Tibial artery (tissue), 4 donors: ENCODE measurements at regions not wholly inside any gene's neighbourhood (a gene's known extent, or its start where the extent isn't known, plus 50 kb on each side); places are given as distances from the start of the nearest gene placed in this dataset.

ENCODE experiments used
- DNase-seq, 2 donors: peaks; one replicate each; pipeline ENCODE4 v3.0.0-alpha.2; 2019
- H3K27ac ChIP-seq, 2 donors: fragments of 200-600 bp; sonication (generic) in 1 of 2; 1 replicate in 1 of 2; 2 replicates in 1 of 2; pipeline ENCODE4 v1.5.1; 2018 to 2019; ENCODE audit warnings: mild to moderate bottlenecking in 1 of 2
- H3K27me3 ChIP-seq, 2 donors: fragments of 200-600 bp; sonication (generic) in 1 of 2; one replicate each; pipeline versions ENCODE4 v1.5.1 to v1.6.0; 2016 to 2019
- H3K36me3 ChIP-seq, 3 donors: fragments of 200-600 bp; sonication (generic) in 2 of 3; one replicate each; pipeline ENCODE4 v1.5.1; 2016 to 2019; ENCODE audit warnings: mild to moderate bottlenecking in 2 of 3
- H3K4me1 ChIP-seq, 4 donors: fragments of 200-600 bp; sonication (generic) in 2 of 4; 1 replicate in 3 of 4; 2 replicates in 1 of 4; pipeline ENCODE4 v1.5.1; 2016 to 2019
- H3K4me3 ChIP-seq, 2 donors: fragments of 200-600 bp; sonication (generic) in 1 of 2; 1 replicate in 1 of 2; 2 replicates in 1 of 2; pipeline ENCODE4 v1.5.1; 2018 to 2019; ENCODE audit warnings: mild to moderate bottlenecking in 2 of 2
- H3K9me3 ChIP-seq, 3 donors: fragments of 200-600 bp; sonication (generic) in 1 of 3; one replicate each; pipeline ENCODE4 v1.5.1; 2016 to 2019
- intact Hi-C: fragments of 100-400 bp; cut with DNase I; formaldehyde crosslinking; loops from one replicate; pipeline ENCODE4 v1.15.0; 2023; ENCODE audit warnings: low total_unique reads
- TF ChIP-seq, protein P1 (sequence below), 2 experiments: fragments of 200-600 bp in 1 of 2; fragments of 450-650 bp in 1 of 2; IDR thresholded peaks; one replicate each; pipeline ENCODE4 v1.5.1; 2017 to 2019; ENCODE audit warnings: antibody characterized with exemption in 2 of 2, mild to moderate bottlenecking in 1 of 2, moderate library complexity in 1 of 2

DNA sequence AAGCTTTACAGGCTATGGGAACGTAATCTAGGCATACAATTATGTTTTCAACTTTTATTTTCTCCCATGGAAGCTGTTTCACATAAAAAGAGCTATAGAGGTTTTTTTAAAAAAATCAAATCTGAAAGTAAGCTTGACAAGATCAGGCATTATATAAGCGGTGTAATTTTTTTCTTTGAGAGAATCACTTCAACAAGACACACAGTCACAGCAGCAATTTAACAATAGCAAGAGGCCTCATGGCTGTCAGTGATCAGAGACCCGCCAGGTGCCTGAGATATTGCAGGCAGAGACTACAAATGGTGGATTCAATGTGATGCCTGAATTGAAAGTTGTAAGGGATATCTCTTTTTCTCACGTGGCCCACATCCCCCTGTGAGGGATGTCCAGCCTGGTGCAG lies 270.5 kb upstream of the TBC1D5 start:
- Histone ChIP-seq H3K4me1 (no peaks in the 10 kb centered on the region), H3K27me3 (no peaks in the 10 kb centered on the region), H3K36me3 (no peaks in the 10 kb centered on the region), H3K9me3 (no peaks in the 10 kb centered on the region), H3K4me3 (no peak overlapping the region), H3K27ac (no peak overlapping the region)
- TF ChIP-seq, protein P1, sequence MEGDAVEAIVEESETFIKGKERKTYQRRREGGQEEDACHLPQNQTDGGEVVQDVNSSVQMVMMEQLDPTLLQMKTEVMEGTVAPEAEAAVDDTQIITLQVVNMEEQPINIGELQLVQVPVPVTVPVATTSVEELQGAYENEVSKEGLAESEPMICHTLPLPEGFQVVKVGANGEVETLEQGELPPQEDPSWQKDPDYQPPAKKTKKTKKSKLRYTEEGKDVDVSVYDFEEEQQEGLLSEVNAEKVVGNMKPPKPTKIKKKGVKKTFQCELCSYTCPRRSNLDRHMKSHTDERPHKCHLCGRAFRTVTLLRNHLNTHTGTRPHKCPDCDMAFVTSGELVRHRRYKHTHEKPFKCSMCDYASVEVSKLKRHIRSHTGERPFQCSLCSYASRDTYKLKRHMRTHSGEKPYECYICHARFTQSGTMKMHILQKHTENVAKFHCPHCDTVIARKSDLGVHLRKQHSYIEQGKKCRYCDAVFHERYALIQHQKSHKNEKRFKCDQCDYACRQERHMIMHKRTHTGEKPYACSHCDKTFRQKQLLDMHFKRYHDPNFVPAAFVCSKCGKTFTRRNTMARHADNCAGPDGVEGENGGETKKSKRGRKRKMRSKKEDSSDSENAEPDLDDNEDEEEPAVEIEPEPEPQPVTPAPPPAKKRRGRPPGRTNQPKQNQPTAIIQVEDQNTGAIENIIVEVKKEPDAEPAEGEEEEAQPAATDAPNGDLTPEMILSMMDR (IDR thresholded peaks at IDR 0.05), result no peak
- intact Hi-C loops, result no loop called here
- no peak for DNase-seq

DNA sequence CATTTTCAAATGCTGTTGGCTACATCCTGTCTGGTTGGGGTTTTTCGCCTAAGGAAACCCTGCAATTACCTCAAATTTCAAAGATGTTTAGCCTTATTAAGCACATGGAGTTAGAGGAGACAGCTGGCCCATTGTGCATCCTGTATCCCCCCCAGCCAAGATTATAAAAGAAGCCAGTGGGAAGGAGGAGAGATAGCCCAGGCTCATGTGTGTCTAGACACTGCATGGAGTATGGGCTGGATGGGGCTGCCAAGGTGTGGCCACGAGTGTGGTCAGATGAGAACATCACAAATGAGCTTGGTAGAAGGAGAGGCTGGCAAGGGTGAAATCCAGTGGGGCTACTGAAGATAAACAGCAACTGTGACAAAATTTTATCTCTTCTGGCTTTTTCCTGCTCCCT lies 270.0 kb upstream of the TBC1D5 start:
- Histone ChIP-seq H3K27ac (no peak overlapping the region), H3K4me3 (no peak overlapping the region), H3K36me3 (no peaks in the 10 kb centered on the region), H3K27me3 (no peaks in the 10 kb centered on the region), H3K4me1 (no peaks in the 10 kb centered on the region), H3K9me3 (no peaks in the 10 kb centered on the region)
- DNase-seq, result no peak
- TF ChIP-seq, protein P1 (IDR thresholded peaks at IDR 0.05), result no peak
- intact Hi-C loops, result no loop called here

DNA sequence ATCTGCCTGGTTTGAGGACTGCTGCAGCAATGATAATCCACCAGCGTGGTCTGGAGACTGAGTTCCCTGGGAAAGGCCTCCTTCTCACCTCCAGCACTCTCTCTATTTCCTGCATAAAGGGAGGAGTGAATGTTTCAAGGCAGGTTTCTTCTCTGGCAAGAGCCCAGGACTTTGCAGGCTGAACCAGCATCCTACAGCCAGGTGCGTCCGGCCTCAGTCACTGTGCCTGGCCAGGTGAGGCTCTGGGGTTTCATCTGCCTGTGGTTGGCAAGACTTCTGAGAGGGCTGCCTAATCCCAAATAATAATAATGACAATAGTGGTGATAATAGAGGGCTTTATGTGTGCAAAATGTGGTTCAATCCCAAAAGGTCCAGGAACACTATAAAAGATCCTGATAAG lies 269.0 kb upstream of the TBC1D5 start:
- H3K36me3 ChIP-seq, result no peaks in the 10 kb centered on the region
- intact Hi-C loops, result no loop called here
- H3K9me3 ChIP-seq, result no peaks in the 10 kb centered on the region
- TF ChIP-seq, protein P1 (IDR thresholded peaks at IDR 0.05), result no peak
- H3K27me3 ChIP-seq, result no peaks in the 10 kb centered on the region
- no peak for DNase-seq
- H3K4me3 ChIP-seq, result no peak overlapping the region
- H3K27ac ChIP-seq, result no peak overlapping the region
- H3K4me1 ChIP-seq, result no peaks in the 10 kb centered on the region

DNA sequence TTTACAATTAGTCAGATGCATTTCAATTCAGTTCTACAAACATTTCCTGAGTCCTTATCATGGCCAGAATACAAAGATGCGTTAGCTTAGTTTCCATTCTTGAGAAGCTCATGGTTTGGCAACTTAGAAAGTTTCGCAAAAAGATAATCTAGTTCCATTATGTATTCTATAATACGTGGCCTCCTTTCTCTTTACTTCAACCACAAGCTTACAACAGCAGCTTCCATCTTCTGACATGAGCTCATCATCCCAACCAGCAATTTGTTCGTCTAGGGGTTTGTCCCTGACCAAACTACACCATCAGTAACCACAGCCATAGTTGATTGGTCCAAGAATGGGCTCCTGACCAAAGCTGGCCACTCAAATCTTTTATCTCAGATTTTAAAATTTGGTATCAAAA lies 267.6 kb upstream of the TBC1D5 start:
- no peaks in the 10 kb centered on the region for H3K27me3 ChIP-seq
- no peaks in the 10 kb centered on the region for H3K4me1 ChIP-seq
- intact Hi-C loops, result no loop called here
- no peak overlapping the region for H3K27ac ChIP-seq
- H3K36me3 ChIP-seq, result no peaks in the 10 kb centered on the region
- H3K4me3 ChIP-seq, result no peak overlapping the region
- no peaks in the 10 kb centered on the region for H3K9me3 ChIP-seq
- DNase-seq, result no peak
- TF ChIP-seq, protein P1 (IDR thresholded peaks at IDR 0.05), result no peak

DNA sequence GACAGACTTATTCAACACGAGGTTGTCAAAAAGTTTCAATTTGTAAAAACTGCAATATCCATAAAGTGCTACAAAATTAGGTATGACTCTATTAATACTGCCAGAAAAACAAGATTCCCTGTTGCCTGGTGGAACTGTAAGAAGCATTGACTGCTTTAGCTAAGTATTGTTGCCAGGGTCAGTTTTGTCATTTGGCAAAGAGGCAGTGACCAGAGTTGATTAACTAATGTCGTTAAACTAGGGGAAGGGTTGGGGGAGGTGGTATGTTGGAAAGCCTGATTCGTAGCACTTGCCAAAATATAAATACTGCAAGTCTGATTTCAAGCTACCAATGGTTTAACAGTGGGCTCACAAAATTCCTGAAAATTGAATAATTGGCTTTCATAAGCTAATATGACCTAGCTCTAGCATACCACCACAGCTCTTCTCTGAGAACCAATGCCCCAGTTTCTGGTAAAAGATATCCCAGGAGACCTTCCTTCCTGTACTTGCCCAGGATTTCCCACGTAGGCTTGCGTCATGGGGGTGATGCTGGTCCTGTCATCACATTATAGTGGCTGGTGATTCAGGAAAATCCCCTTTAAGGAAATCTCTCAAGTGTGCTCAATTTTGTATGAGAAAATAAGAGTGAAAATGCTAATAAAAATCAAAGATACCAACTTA lies 266.4 kb upstream of the TBC1D5 start:
- TF ChIP-seq, protein P1 (IDR thresholded peaks at IDR 0.05), result no peak
- no peaks in the 10 kb centered on the region for H3K9me3 ChIP-seq
- intact Hi-C loops, result no loop called here
- H3K4me3 ChIP-seq, result no peak overlapping the region
- no peaks in the 10 kb centered on the region for H3K36me3 ChIP-seq
- no peak overlapping the region for H3K27ac ChIP-seq
- DNase-seq, result no peak
- no peaks in the 10 kb centered on the region for H3K27me3 ChIP-seq
- no peaks in the 10 kb centered on the region for H3K4me1 ChIP-seq

DNA sequence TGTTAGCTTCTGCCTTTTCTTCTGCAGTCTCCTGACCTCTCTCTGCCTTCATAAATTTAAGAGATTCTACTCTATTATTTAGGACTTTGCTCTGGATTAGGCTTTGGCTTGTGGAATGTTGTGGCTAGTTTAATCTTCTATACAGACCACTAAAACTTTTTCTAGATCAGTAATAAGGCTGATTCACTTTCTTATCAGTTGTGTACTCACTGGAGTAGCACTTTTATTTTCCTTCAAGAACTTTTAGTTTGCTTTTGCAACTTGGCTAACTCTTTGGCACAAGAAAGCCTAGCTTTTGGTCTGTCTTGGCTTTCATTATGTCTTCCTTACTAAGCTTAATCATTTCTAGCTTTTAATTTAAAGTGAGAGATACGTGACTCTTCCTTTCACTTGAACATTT lies 265.5 kb upstream of the TBC1D5 start:
- TF ChIP-seq, protein P1 (IDR thresholded peaks at IDR 0.05), result no peak
- no peak overlapping the region for H3K27ac ChIP-seq

More for the DNA sequence above, 265.5 kb upstream of the TBC1D5 start:
- Histone ChIP-seq H3K27me3 (no peaks in the 10 kb centered on the region), H3K9me3 (no peaks in the 10 kb centered on the region), H3K4me1 (no peaks in the 10 kb centered on the region), H3K4me3 (no peak overlapping the region), H3K36me3 (no peaks in the 10 kb centered on the region)
- DNase-seq, result no peak
- intact Hi-C loops, result no loop called here
